ENCODE measurements at regions not wholly inside any gene's neighbourhood (a gene's known extent, or its start where the extent isn't known, plus 50 kb on each side); places are given as distances from the start of the nearest gene placed in this dataset.

- TF ChIP-seq CTCF (conservative IDR thresholded peaks at IDR 0.05 in 1 of 2, IDR thresholded peaks at IDR 0.05 in 1 of 2; ENCODE audit: low read depth in 1 of 2, low read length in 2 of 2) (no peak), EZH2 (IDR thresholded peaks at IDR 0.05; ENCODE audit: low read length, missing control alignments) (no peak)
- H3K27me3 ChIP-seq (ENCODE audit: control insufficient read depth, insufficient read depth, low read length) = no peaks in the 10 kb centered on the region
- H3K4me2 ChIP-seq (ENCODE audit: extremely low read depth, insufficient read depth, low read length) = no peak overlapping the region
- H3K9ac ChIP-seq (ENCODE audit: insufficient read depth, low read length) = no peak overlapping the region
- no peak overlapping the region for H2AFZ ChIP-seq (ENCODE audit: low read length)
- no peaks in the 10 kb centered on the region for H3K4me1 ChIP-seq (ENCODE audit: control insufficient read depth, extremely low read depth, insufficient read depth, low read length)
- H3K9me3 ChIP-seq (ENCODE audit: control insufficient read depth, insufficient read depth, low read depth, low read length) = no peaks in the 10 kb centered on the region
- no peak overlapping the region for H3K4me3 ChIP-seq (replicated peaks in 1 of 4; ENCODE audit: control extremely low read depth in 1 of 4, insufficient read depth in 1 of 4, low read depth in 3 of 4, low read length in 4 of 4)
- no peaks in the 10 kb centered on the region for H3K36me3 ChIP-seq (ENCODE audit: control insufficient read depth, insufficient read depth, low read length)
- H4K20me1 ChIP-seq (ENCODE audit: control insufficient read depth, extremely low read depth, insufficient read depth, low read length) = no peaks in the 10 kb centered on the region
- no peak overlapping the region for H3K27ac ChIP-seq (ENCODE audit: insufficient read depth, low read length)
- DNase-seq (ENCODE audit: low read depth in 2 of 2) = peak in 1 of 2 donors; percentile 4
- no peaks in the 10 kb centered on the region for H3K79me2 ChIP-seq (ENCODE audit: control insufficient read depth, insufficient read depth, low read length)
These were observed 114.9 kb upstream of the PRLR start for GRCh38 chr5:35345222-35345621.

GRCh38 chr5:35342664-35343063, 112.4 kb upstream of the PRLR start:
- no peak for DNase-seq (ENCODE audit: low read depth in 2 of 2)
- Histone ChIP-seq H3K27ac (ENCODE audit: insufficient read depth, low read length) (no peak overlapping the region), H2AFZ (ENCODE audit: low read length) (no peak overlapping the region)

GRCh38 chr5:35341189-35341588, 110.9 kb upstream of the PRLR start:
- Histone ChIP-seq H3K9me3 (ENCODE audit: control insufficient read depth, insufficient read depth, low read depth, low read length) (no peaks in the 10 kb centered on the region), H3K27ac (ENCODE audit: insufficient read depth, low read length) (no peak overlapping the region), H4K20me1 (ENCODE audit: control insufficient read depth, extremely low read depth, insufficient read depth, low read length) (no peaks in the 10 kb centered on the region), H3K27me3 (ENCODE audit: control insufficient read depth, insufficient read depth, low read length) (no peaks in the 10 kb centered on the region), H3K4me2 (ENCODE audit: extremely low read depth, insufficient read depth, low read length) (no peak overlapping the region), H3K9ac (ENCODE audit: insufficient read depth, low read length) (no peak overlapping the region), H2AFZ (ENCODE audit: low read length) (no peak overlapping the region), H3K36me3 (ENCODE audit: control insufficient read depth, insufficient read depth, low read length) (no peaks in the 10 kb centered on the region), H3K79me2 (ENCODE audit: control insufficient read depth, insufficient read depth, low read length) (no peaks in the 10 kb centered on the region), H3K4me1 (ENCODE audit: control insufficient read depth, extremely low read depth, insufficient read depth, low read length) (no peaks in the 10 kb centered on the region), H3K4me3 (replicated peaks in 1 of 4; ENCODE audit: control extremely low read depth in 1 of 4, insufficient read depth in 1 of 4, low read depth in 3 of 4, low read length in 4 of 4) (no peak overlapping the region)
- no peak for TF ChIP-seq CTCF (conservative IDR thresholded peaks at IDR 0.05 in 1 of 2, IDR thresholded peaks at IDR 0.05 in 1 of 2; ENCODE audit: low read depth in 1 of 2, low read length in 2 of 2)
- TF ChIP-seq EZH2 (IDR thresholded peaks at IDR 0.05; ENCODE audit: low read length, missing control alignments) = no peak
- no peak for DNase-seq (ENCODE audit: low read depth in 2 of 2)

More at GRCh38 chr5:35342664-35343063, 112.4 kb upstream of the PRLR start:
- Histone ChIP-seq H3K9ac (ENCODE audit: insufficient read depth, low read length) (no peak overlapping the region), H3K36me3 (ENCODE audit: control insufficient read depth, insufficient read depth, low read length) (no peaks in the 10 kb centered on the region), H3K27me3 (ENCODE audit: control insufficient read depth, insufficient read depth, low read length) (no peaks in the 10 kb centered on the region), H3K4me1 (ENCODE audit: control insufficient read depth, extremely low read depth, insufficient read depth, low read length) (no peaks in the 10 kb centered on the region), H3K79me2 (ENCODE audit: control insufficient read depth, insufficient read depth, low read length) (no peaks in the 10 kb centered on the region), H4K20me1 (ENCODE audit: control insufficient read depth, extremely low read depth, insufficient read depth, low read length) (no peaks in the 10 kb centered on the region), H3K9me3 (ENCODE audit: control insufficient read depth, insufficient read depth, low read depth, low read length) (no peaks in the 10 kb centered on the region), H3K4me2 (ENCODE audit: extremely low read depth, insufficient read depth, low read length) (no peak overlapping the region), H3K4me3 (replicated peaks in 1 of 4; ENCODE audit: control extremely low read depth in 1 of 4, insufficient read depth in 1 of 4, low read depth in 3 of 4, low read length in 4 of 4) (no peak overlapping the region)
- TF ChIP-seq EZH2 (IDR thresholded peaks at IDR 0.05; ENCODE audit: low read length, missing control alignments) = no peak
- TF ChIP-seq CTCF (conservative IDR thresholded peaks at IDR 0.05 in 1 of 2, IDR thresholded peaks at IDR 0.05 in 1 of 2; ENCODE audit: low read depth in 1 of 2, low read length in 2 of 2) = no peak

All from fibroblast of lung (primary cell).